CMK (cell line): ENCODE measurements at regions not wholly inside any gene's neighbourhood (a gene's known extent, or its start where the extent isn't known, plus 50 kb on each side); places are given as distances from the start of the nearest gene placed in this dataset.
A peak's percentile ranks its signal among the peaks of the same experiment; 100 is the strongest.

ENCODE experiments used
- DNase-seq: peaks from one replicate; pipeline ENCODE4 v3.0.0-alpha.2; 2010; ENCODE audit warnings: low read depth

- DNase-seq = no peak
Measured at GRCh38 chr6:44608175-44608574, 220.7 kb downstream of the CDC5L start.

DNA sequence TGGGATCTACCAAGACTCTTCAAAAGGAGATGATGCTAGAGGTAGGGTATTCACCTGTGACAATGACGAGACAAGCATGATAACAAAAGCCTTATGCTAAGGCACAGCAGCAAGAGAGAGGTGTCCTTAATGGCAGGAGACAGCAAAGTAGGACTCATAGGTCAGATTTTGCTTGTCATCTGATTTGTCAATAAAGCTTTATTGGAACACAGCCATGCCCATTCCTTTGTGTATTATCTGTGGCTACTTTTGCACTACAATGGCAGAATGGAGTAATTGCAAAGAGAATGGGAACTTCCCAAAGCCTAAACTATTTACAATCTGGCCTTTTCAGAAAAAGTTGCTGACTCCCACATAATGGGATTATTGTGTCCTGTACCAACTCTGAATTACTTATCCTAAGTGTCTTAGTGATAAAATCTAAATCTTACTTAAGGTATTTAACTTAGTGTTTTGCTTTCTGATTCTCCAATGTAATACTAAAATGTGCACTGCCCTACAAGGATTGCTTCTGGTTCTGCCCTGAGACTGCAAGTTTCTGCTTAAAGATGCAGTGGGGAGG, 221.6 kb downstream of the CDC5L start:
- no peak for DNase-seq

DNA sequence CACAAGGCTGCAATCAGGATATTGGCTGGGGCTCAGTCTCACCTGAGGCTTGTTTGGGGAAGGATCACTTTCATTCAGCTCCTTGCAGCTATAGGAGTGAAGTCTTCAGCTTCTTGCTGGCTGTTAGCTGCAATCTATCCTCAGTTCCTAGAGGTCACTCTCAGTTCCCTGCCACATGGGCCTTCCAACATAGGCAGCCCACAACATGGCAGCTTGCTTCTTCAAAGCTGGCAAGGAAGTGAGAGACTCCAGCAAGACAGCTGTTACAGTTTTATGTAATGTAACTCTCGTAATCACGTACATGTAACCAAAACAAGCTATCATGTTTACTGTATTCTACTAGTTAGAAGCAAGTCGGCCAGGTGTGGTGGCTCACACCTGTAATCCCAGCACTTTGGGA, 226.9 kb downstream of the CDC5L start:
- no peak for DNase-seq

DNA sequence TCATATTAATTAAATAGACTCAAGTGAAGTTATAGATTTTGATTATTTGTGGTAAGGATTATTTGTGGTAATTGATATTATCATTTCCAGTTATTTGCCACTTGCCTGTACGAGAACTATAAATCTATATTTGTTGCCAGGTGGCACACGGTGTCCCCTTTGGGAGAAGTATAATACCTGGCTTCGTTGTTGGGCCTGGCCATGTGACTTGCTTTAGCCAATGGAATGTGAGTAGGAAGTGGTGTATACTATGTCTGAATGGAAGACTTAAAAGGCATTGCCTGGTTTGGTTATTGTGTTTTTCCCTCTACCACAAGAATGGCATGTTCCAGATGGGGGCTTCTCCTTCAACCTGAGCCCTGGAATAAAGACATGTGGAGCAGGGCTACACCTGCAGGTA, 228.1 kb downstream of the CDC5L start:
- no peak for DNase-seq

DNA sequence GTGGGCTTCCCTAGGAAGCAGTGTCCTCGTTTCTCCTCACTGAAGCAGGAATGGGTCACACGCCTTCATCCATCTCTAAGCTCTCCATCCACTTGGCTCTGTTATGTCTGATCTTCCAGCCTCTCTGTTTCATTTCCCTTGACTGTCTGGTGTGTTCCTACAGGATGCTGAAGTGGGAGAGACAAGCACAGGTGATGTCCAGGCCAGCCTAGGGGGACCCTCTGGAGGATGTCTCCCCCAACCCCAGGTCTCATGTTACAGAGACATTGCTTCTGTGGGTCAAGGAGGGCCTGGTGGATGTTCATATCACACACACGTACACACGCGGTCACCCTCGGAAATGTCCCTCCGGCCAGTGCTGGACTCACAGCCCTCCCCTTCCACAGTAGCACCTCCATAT, 229.9 kb downstream of the CDC5L start:
- no peak for DNase-seq

DNA sequence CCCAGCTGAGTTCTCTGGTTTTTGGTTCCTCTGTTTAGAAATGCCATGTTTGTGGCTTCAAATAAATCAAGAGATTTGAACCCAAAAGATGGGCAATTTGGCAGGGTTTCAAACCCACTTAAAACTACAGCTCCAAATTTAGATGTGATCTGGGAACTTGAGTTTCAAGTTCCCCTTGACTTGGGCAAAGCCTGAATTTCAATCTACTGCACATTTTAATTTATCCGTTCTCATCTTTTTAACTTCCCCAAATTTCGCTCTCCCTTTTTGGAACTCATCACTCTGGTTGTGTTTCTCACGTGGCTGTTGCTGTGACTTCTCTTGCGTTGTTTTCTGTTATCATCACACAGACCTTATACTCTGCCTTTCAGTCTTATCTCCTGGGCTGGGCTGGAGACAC, 230.9 kb downstream of the CDC5L start:
- DNase-seq = no peak

DNA sequence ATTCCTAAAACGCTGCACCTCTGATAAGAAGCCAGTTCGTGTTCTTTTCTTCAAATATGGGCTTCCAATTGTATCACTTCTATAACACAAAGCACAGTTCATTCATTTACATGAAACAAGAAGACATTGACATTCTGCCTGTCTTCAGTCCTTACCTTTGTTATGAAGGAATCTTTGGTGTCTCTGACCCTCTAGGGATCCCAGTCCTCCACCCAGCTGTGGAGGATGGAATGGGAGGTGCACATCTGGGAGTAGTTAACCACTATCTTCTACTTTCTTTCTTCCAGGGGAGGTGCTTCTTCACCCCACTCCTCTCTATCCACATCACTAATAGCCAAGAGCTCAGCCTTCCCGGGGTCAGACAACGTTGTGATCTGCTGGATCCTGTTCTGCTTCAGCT, 233.4 kb downstream of the CDC5L start:
- DNase-seq = no peak

- DNase-seq = no peak
Measured at GRCh38 chr6:44621846-44622245, 234.3 kb downstream of the CDC5L start.

DNA sequence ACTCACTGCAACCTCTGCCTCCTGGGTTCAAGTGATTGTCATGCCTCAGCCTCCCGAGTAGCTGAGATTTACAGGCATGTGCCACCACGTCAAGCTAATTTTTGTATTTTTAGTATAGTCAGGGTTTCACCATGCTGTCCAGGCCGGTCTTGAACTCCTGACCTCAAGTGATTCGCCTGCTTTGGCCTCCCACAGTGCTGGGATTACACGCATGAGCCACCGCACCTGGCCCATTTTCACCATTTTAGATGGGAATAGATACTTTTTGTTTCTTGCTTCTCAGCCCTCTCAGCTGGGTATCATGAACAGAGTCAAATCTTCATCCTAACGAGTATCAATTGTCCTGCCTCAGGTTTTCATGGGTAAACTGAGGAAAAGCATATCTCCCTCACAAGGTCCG, 235.0 kb downstream of the CDC5L start:
- no peak for DNase-seq

DNA sequence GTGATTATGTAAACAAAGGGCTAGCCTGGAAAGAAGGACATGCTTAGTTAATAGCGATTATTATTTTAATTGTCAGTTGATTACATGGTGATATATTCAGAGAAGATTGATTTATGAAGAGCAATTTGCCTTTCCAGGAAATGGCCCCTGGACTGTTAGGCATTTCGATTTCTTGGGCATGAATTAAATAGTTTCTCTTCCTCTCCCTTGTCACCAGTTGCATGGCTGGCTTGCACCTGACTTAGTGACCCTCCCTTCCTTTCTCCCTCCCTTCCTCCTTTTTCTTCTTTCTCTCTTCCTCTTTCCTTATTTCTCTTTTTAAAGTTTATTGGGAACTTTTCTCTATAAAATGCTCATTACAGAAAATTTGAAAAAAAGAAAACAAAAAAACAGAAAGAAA, 235.4 kb downstream of the CDC5L start:
- DNase-seq = no peak

- no peak for DNase-seq
Measured at GRCh38 chr6:44624226-44624625, 236.7 kb downstream of the CDC5L start.

GRCh38 chr6:44624936-44625573, 237.5 kb downstream of the CDC5L start:
- DNase-seq = no peak

- DNase-seq = no peak
Measured at GRCh38 chr6:44625996-44626395, 238.5 kb downstream of the CDC5L start.

DNA sequence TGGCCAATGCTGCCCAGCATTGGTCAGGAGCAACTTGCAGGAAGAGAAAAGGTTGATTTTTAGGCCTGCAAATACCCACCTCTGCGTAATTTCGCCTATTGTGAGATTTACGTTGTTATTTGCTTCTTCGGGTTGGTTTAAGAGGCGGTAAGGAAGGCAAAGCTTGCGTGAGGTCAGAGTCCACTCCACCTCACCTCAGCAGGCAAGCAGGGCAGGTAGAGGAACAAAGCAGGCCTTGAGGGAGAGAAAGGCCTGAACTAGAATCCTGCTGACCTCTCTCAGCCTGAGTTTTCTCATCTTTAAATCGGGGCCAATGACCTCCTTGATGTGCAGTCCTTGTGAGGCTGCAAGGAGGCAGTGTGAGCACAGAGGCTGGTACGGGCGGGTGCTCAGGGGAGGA, 239.1 kb downstream of the CDC5L start:
- no peak for DNase-seq

DNA sequence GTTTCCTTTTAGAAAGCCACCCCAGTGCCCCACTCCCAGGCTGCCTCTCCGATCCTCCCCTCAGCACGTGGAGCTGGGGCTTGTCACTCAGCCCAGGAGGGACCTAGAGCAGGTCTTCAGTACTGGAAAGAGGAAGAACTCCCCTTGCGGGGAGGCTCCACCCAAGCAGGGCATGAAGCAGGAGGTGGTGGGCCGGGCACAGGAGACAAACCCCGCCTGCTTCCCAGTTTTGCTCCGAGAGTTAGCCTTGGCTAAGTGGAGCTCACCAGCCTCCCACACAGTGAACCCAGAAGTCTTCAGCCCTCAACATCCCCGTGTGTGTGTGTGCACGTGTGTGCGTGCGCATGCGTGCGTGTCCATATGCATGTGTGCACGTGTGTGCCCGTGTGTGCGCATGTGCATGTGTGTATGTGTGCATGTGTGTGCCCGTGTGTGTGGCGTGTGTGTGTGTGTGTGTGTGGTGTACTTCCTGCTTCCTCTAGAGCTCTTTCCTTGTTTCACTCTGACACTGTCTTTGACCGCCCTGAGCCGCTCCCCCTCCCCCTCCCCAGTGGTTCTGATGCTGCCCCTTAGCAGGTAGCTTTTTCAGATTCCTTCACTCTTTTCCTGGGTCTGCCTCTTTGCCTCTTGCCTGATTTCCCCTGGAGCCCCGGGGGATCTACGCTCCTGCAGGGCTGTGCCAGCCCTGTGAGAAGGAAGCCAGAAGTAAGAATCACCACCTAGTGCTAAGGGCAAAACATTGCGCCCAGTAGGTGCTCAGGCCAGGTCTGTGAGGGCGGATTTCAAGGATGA, 239.8 kb downstream of the CDC5L start:
- no peak for DNase-seq

GRCh38 chr6:44627883-44628271, 240.4 kb downstream of the CDC5L start:
- no peak for DNase-seq

GRCh38 chr6:44628347-44628746, 240.8 kb downstream of the CDC5L start:
- no peak for DNase-seq

GRCh38 chr6:44629636-44630035, 242.1 kb downstream of the CDC5L start:
- peak; percentile 9 for DNase-seq

- peak; percentile 14 for DNase-seq
Measured at GRCh38 chr6:44630125-44631028, 242.9 kb downstream of the CDC5L start.

DNA sequence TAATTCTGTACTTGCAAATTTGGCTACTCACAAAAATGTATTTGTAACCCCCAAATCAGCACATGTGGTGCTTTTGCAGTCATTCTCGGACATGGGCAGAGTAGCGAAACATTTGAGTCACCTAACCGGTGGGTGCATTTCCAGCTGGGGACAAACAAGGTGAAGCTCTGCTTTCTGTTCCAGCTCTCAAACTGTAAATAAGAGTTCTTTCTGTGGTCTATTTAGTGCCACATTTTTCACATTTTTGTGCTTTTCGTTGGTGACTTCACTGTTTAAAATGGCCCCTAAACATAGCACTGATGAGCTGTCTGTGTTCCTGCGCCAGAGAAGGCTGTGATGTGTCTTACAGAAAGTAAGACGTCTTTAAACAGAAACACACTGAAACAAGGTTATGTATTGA, 244.5 kb downstream of the CDC5L start:
- DNase-seq = no peak

DNA sequence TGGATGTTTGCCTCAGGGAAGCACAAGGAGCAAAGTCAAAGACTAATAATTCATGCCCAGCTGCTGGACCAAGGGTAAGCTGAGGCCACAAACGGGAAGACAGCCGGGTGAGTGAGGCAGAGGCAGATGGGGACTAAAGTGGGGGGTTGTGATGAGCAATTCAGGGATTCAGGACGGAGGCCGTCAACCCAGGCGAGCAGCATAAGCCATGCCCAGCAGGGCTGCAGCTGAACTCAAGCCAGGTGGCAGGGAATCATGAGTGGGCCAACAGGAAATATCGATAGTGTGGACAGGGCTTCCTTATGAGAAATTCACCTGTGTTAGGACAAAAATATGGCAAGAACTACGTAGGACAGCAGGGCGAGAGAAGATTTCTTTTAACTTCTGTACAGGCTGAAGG, 246.8 kb downstream of the CDC5L start:
- no peak for DNase-seq

DNA sequence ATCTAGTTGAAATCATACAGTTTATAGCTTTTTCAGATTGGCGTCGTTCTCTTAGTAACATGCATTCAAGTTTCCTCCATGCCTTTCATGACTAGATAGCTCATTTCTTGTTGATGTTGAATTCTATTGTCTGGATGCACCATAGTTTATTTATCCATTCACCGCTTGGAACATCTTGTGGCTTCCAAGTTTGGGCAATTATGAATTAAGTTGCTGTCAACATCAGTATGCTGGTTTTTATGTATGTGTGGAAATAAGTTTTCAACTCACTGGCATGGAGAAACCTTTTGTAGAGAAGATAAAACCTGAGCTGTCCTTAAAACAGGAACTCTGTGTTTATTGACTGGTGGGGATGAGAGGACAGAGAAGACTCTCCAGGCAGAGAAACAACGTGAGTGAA, 248.0 kb downstream of the CDC5L start:
- DNase-seq = no peak
